DMS 273 (cell line): ENCODE measurements at regions not wholly inside any gene's neighbourhood (a gene's known extent, or its start where the extent isn't known, plus 50 kb on each side); places are given as distances from the start of the nearest gene placed in this dataset.
"Not testable (repeated sequence)": the region's sequence is repeated elsewhere in the genome, so short reads cannot be mapped to it uniquely, and the experiment has no call there.

Source experiments
- DNase-seq: peaks from one replicate; lab custom pipeline; 2025; ENCODE audit not compliant: unreplicated experiment; lab: John Stamatoyannopoulos, UW

- no peak for DNase-seq
Measured at GRCh38 chr15:62316413-62317060, 151.5 kb upstream of the C2CD4B start.

- DNase-seq: no peak
Measured at GRCh38 chr15:62320259-62320658, 155.2 kb upstream of the C2CD4B start.

GRCh38 chr15:62323353-62323890 lies 158.3 kb upstream of the C2CD4B start:
- no peak for DNase-seq

GRCh38 chr15:62324382-62324781 lies 159.3 kb upstream of the C2CD4B start:
- DNase-seq: no peak

GRCh38 chr15:62325597-62325996 lies 160.5 kb upstream of the C2CD4B start:
- DNase-seq: no peak

- no peak for DNase-seq
Measured at GRCh38 chr15:62326460-62327011, 161.5 kb upstream of the C2CD4B start.

- no peak for DNase-seq
Measured at GRCh38 chr15:62327406-62327805, 162.3 kb upstream of the C2CD4B start.

- DNase-seq: not testable (repeated sequence)
Measured at GRCh38 chr15:62332472-62332871, 167.4 kb upstream of the C2CD4B start.

GRCh38 chr15:62334536-62334935 lies 169.5 kb upstream of the C2CD4B start:
- no peak for DNase-seq

GRCh38 chr15:62337934-62338333 lies 172.8 kb upstream of the C2CD4B start:
- no peak for DNase-seq

GRCh38 chr15:62338497-62338896 lies 173.4 kb upstream of the C2CD4B start:
- peak; percentile 2 for DNase-seq

GRCh38 chr15:62342959-62343358 lies 177.9 kb upstream of the C2CD4B start:
- no peak for DNase-seq

- no peak for DNase-seq
Measured at GRCh38 chr15:62343397-62343796, 178.3 kb upstream of the C2CD4B start.

GRCh38 chr15:62344806-62345539 lies 179.9 kb upstream of the C2CD4B start:
- peak; percentile 50 for DNase-seq

GRCh38 chr15:62346168-62346567 lies 181.1 kb upstream of the C2CD4B start:
- DNase-seq: no peak

GRCh38 chr15:62348118-62348517 lies 183.0 kb upstream of the C2CD4B start:
- no peak for DNase-seq

GRCh38 chr15:62348623-62349022 lies 183.5 kb upstream of the C2CD4B start:
- DNase-seq: no peak

- no peak for DNase-seq
Measured at GRCh38 chr15:62352817-62353216, 187.7 kb upstream of the C2CD4B start.

- no peak for DNase-seq
Measured at GRCh38 chr15:62357431-62357830, 192.3 kb upstream of the C2CD4B start.

GRCh38 chr15:62359416-62359815 lies 194.3 kb upstream of the C2CD4B start:
- no peak for DNase-seq

- peak; percentile 56 for DNase-seq
Measured at GRCh38 chr15:62360332-62361097, 195.4 kb upstream of the C2CD4B start.
